Right hindlimb (tissue), 1 donor: ENCODE measurements at regions not wholly inside any gene's neighbourhood (a gene's known extent, or its start where the extent isn't known, plus 50 kb on each side); places are given as distances from the start of the nearest gene placed in this dataset.
"Not testable (repeated sequence)": the region's sequence is repeated elsewhere in the genome, so short reads cannot be mapped to it uniquely, and the experiment has no call there.

ENCODE experiments used
- DNase-seq: peaks from one replicate; pipeline ENCODE4 v3.0.0-alpha.2; 2018

DNA sequence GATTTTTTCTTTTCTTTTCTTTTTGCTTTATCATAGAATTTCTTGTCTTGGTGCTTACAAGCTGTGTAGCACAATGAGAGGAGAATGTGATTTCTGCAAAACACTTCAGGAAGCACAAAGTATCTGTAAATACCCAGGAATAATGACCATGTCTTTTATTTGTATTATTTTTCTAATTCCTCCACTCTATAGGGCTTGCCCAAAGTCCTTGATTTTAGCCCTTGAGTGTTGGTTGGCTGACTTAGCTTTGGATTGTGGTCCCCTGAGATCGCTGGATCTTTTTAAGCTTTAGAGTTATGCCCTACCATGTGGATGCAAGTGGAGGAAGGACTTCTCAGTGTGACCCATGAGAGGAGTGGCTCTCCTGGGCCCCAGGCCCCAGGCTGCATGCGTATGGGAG lies 52.2 kb downstream of the HOXC4 start:
- DNase-seq, result not testable (repeated sequence)

GRCh38 chr12:54106252-54106651 lies 52.6 kb downstream of the HOXC4 start:
- peak; percentile 53 for DNase-seq

- DNase-seq, result not testable (repeated sequence)
Measured at GRCh38 chr12:54106803-54107579, 53.4 kb downstream of the HOXC4 start.

DNA sequence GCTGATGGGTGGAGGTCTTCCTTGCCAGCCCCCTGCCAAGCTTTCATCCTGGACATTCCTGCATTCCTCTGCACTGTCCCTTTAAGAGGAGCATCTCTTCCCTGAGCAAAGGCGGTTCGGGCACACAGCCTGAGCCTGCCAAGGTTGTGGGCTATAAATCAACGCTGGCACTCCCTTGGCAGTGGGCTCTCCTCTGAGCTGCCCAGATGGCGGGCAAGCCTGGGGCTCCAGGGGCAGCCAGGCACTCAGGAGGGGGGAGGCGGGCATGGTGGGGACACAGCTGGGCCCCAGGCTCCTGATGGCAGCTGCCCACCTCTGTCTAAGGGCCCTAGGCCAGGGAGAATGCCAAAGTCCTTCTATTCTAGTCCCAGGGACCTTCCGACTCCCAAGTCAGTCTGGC lies 58.7 kb downstream of the HOXC4 start:
- DNase-seq, result peak; percentile 60

DNA sequence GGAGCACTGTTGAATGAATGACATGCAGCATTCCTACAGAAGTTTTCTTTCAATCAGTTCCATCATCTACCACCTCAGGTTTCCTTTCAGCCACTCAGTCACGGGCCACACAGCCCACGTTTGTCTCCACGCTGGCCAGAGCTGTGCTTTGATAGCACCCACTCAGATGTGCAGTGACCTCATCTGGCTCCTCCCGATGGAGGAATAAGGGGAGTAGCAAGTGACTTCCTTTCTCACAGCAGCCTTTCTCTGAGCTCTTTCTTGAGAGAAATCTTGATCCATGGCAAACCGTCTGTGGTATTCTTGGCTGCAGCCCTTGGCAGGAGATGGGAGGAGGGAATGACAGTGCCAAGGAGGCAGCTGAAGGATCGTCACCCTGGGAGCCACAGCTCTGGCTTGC lies 62.4 kb downstream of the HOXC4 start:
- DNase-seq, result not testable (repeated sequence)

DNA sequence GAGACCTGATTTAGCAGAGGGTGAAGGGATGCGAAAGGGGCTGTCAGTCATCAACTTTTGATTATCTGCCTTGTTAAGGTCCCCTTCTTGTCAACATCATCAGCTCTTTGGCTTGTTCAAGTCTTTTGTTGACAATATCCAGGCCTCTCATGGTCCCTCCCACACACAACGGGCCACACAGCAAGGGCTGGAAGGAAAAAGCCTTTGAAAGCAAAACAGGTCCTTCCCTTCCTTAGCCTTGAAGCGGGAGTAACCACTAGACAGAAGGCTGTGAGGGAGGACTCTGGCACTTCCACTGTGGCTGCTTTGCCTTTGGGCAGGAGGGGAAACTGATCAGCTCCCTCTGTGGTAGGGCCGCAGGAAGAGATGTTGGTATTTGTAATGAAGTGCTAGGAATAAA lies 63.8 kb downstream of the HOXC4 start:
- not testable (repeated sequence) for DNase-seq

DNA sequence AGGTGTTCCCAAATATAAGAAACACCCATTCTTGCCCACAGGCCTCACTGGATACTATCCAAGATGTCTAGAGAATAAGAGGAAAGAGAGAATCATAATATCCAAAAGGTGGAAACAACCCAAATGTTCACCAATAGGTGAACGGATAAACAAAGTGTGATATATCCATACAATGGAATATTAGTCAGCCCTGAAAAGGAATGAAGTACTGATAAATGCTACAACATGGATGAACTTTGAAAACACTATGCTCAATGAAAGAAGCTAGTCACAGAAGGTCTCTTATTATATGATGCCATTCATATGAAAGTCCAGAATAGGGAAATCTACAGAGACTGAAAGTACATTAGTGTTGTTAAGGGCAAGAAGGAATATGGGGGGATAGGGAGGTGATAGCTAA lies 65.4 kb downstream of the HOXC4 start:
- DNase-seq, result not testable (repeated sequence)

GRCh38 chr12:54123981-54124380 lies 64.8 kb downstream of the SMUG1 start:
- DNase-seq, result not testable (repeated sequence)

DNA sequence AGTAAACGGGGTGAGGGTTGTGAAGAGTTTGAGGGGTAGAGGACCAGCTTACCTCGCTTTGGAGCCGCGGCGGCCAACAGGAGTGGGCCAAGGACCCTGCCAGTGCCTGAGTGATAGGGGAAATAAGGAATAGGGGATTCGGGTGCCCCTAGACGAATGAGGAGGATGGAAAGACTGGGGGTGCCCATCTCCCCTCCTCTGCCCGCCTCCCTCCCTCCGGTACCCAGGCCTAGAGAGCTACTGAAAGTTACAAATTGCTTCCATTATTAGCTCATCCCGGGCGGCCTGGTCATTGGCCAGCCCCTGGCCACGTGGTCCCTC lies 63.1 kb downstream of the SMUG1 start:
- DNase-seq, result not testable (repeated sequence)

GRCh38 chr12:54126029-54126695 lies 62.6 kb downstream of the SMUG1 start:
- peak; percentile 70 for DNase-seq

- peak; percentile 76 for DNase-seq
Measured at GRCh38 chr12:54126696-54127537, 61.9 kb downstream of the SMUG1 start.

GRCh38 chr12:54127538-54128259 lies 61.1 kb downstream of the SMUG1 start:
- no peak for DNase-seq

GRCh38 chr12:54128416-54128815 lies 60.4 kb downstream of the SMUG1 start:
- DNase-seq, result no peak

GRCh38 chr12:54129028-54129903 lies 59.5 kb downstream of the SMUG1 start:
- no peak for DNase-seq
